Peyer's patch (tissue), 4 donors: ENCODE measurements at regions not wholly inside any gene's neighbourhood (a gene's known extent, or its start where the extent isn't known, plus 50 kb on each side); places are given as distances from the start of the nearest gene placed in this dataset.

Experiments used
- DNase-seq, 3 donors: peaks; one replicate each; pipeline ENCODE4 v3.0.0-alpha.2; 2017 to 2019
- H3K27ac ChIP-seq, 4 donors: fragments of 200-600 bp; sonication (generic); one replicate each; pipeline ENCODE4 v1.5.1; 2016 to 2019
- H3K27me3 ChIP-seq, 2 donors: fragments of 200-600 bp; sonication (generic); one replicate each; pipeline ENCODE4 v1.5.1; 2019
- H3K36me3 ChIP-seq, 3 donors: fragments of 200-600 bp; sonication (generic); one replicate each; pipeline ENCODE4 v1.5.1; 2016 to 2019
- H3K4me1 ChIP-seq, 4 donors: fragments of 200-600 bp; sonication (generic); one replicate each; pipeline ENCODE4 v1.5.1; 2016 to 2019
- H3K4me3 ChIP-seq, 4 donors: fragments of 200-600 bp; sonication (generic); 1 replicate in 3 of 4; 2 replicates in 1 of 4; pipeline ENCODE4 v1.5.1; 2016 to 2019; ENCODE audit warnings: mild to moderate bottlenecking in 1 of 4
- H3K9me3 ChIP-seq, 4 donors: fragments of 200-600 bp; sonication (generic); one replicate each; pipeline ENCODE4 v1.5.1; 2016 to 2019; ENCODE audit warnings: mild to moderate bottlenecking in 1 of 4
- CTCF ChIP-seq, 6 experiments: fragments of 450-650 bp in 4 of 6; fragments of 200-600 bp in 2 of 6; sonication (generic) in 1 of 6; IDR thresholded peaks; one replicate each; pipeline ENCODE4 v1.5.1; 2017 to 2019; ENCODE audit warnings: antibody characterized with exemption in 6 of 6, mild to moderate bottlenecking in 3 of 6, moderate library complexity in 1 of 6
- POLR2A ChIP-seq, 2 donors: fragments of 450-650 bp; IDR thresholded peaks; one replicate each; pipeline ENCODE4 v1.5.1; 2017; ENCODE audit warnings: antibody characterized with exemption in 2 of 2, mild to moderate bottlenecking in 2 of 2, moderate library complexity in 2 of 2

- DNase-seq, result no peak
- no peaks in the 10 kb centered on the region for H3K36me3 ChIP-seq
- no peaks in the 10 kb centered on the region for H3K4me1 ChIP-seq
- H3K9me3 ChIP-seq, result no peaks in the 10 kb centered on the region
- H3K27ac ChIP-seq, result peak overlapping the region in 1 of 4 donors; percentile 22
- H3K27me3 ChIP-seq, result no peaks in the 10 kb centered on the region
- no peak overlapping the region for H3K4me3 ChIP-seq
- TF ChIP-seq POLR2A (IDR thresholded peaks at IDR 0.05) (no peak), CTCF (IDR thresholded peaks at IDR 0.05) (no peak)
Observed at GRCh38 chr14:103267226-103267910, 66.7 kb upstream of the EIF5 start.

GRCh38 chr14:103271189-103271588 lies 62.8 kb upstream of the EIF5 start:
- Histone ChIP-seq H3K27me3 (no peaks in the 10 kb centered on the region), H3K9me3 (no peaks in the 10 kb centered on the region), H3K4me3 (no peak overlapping the region), H3K4me1 (peaks cover 0 to 10% (median 0%) of the 10 kb centered on the region in 4 donors), H3K27ac (no peak overlapping the region), H3K36me3 (no peaks in the 10 kb centered on the region)
- TF ChIP-seq POLR2A (IDR thresholded peaks at IDR 0.05) (no peak), CTCF (IDR thresholded peaks at IDR 0.05) (no peak)
- no peak for DNase-seq

- peak in 1 of 3 donors; percentile 68 for DNase-seq
- H3K4me3 ChIP-seq, result peak overlapping the region in 3 of 4 donors; percentile 21 to 52 (median 48)
- H3K27me3 ChIP-seq, result peaks cover 0 to 6% of the 10 kb centered on the region in 2 donors
- H3K4me1 ChIP-seq, result peaks cover 0 to 10% (median 0%) of the 10 kb centered on the region in 4 donors
- H3K36me3 ChIP-seq, result no peaks in the 10 kb centered on the region
- peak overlapping the region in 1 of 4 donors; percentile 9 for H3K27ac ChIP-seq
- no peaks in the 10 kb centered on the region for H3K9me3 ChIP-seq
- TF ChIP-seq CTCF (IDR thresholded peaks at IDR 0.05), result no peak
- TF ChIP-seq POLR2A (IDR thresholded peaks at IDR 0.05), result no peak
Observed at GRCh38 chr14:103273145-103273744, 60.8 kb upstream of the EIF5 start.

- Histone ChIP-seq H3K4me1 (peaks cover 0 to 16% (median 0%) of the 10 kb centered on the region in 4 donors), H3K27me3 (peaks cover 0 to 13% of the 10 kb centered on the region in 2 donors), H3K4me3 (peak overlapping the region in 3 of 4 donors; percentile 21 to 52 (median 48)), H3K27ac (peak overlapping the region in 1 of 4 donors; percentile 9), H3K9me3 (no peaks in the 10 kb centered on the region), H3K36me3 (no peaks in the 10 kb centered on the region)
- TF ChIP-seq CTCF (IDR thresholded peaks at IDR 0.05) (no peak), POLR2A (IDR thresholded peaks at IDR 0.05) (no peak)
- DNase-seq, result no peak
Observed at GRCh38 chr14:103273745-103274615, 60.1 kb upstream of the EIF5 start.

- Histone ChIP-seq H3K4me3 (no peak overlapping the region), H3K36me3 (no peaks in the 10 kb centered on the region), H3K27ac (no peak overlapping the region), H3K27me3 (peaks cover 0 to 21% of the 10 kb centered on the region in 2 donors), H3K4me1 (peaks cover 0 to 26% (median 0%) of the 10 kb centered on the region in 4 donors), H3K9me3 (no peaks in the 10 kb centered on the region)
- DNase-seq, result no peak
- TF ChIP-seq POLR2A (IDR thresholded peaks at IDR 0.05) (no peak), CTCF (IDR thresholded peaks at IDR 0.05) (no peak)
Observed at GRCh38 chr14:103275000-103275399, 59.0 kb upstream of the EIF5 start.
